Fibroblast of mammary gland (primary cell): ENCODE measurements at regions not wholly inside any gene's neighbourhood (a gene's known extent, or its start where the extent isn't known, plus 50 kb on each side); places are given as distances from the start of the nearest gene placed in this dataset.
A peak's percentile ranks its signal among the peaks of the same experiment; 100 is the strongest.

Experiments
- DNase-seq: peaks from one replicate; pipeline ENCODE4 v3.0.0-alpha.2; 2010; ENCODE audit warnings: low read depth
- H3K4me3 ChIP-seq: 2 replicates; pipeline ENCODE4 v1.5.1; 2011; ENCODE audit warnings: low read depth, mild to moderate bottlenecking, low read length, moderate library complexity; ENCODE audit not compliant: control insufficient read depth
- TF ChIP-seq, protein P1 (sequence below): conservative IDR thresholded peaks from 2 replicates; pipeline ENCODE4 v1.5.1; 2011; ENCODE audit warnings: low read depth, low read length, inconsistent platforms; ENCODE audit not compliant: control insufficient read depth, insufficient read depth

DNA sequence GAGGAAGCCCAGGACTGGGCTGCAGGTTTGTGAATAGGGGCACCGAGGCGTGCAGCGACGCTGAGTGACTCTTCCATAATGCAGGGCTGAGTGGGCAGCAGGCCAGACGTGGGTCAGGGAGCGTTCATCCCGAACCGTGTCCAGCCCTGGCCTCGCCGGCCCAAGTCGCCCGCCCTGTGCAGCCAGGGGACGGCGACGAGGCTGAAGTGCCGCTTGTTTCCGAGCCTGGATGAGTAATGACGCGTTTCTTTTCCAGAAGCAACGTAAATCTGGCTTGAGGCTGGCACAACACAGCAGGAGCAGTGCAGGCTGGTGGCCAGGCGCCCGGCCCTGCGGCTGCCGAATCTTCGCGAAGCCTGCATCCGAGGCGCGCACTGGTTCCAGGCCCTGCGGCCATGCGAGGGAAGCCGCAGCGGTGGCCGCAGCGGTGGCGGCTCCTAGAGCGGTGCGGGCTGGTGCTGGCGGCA, 74.0 kb upstream of the SEC61G start:
- no peak overlapping the region for H3K4me3 ChIP-seq
- TF ChIP-seq, protein P1, sequence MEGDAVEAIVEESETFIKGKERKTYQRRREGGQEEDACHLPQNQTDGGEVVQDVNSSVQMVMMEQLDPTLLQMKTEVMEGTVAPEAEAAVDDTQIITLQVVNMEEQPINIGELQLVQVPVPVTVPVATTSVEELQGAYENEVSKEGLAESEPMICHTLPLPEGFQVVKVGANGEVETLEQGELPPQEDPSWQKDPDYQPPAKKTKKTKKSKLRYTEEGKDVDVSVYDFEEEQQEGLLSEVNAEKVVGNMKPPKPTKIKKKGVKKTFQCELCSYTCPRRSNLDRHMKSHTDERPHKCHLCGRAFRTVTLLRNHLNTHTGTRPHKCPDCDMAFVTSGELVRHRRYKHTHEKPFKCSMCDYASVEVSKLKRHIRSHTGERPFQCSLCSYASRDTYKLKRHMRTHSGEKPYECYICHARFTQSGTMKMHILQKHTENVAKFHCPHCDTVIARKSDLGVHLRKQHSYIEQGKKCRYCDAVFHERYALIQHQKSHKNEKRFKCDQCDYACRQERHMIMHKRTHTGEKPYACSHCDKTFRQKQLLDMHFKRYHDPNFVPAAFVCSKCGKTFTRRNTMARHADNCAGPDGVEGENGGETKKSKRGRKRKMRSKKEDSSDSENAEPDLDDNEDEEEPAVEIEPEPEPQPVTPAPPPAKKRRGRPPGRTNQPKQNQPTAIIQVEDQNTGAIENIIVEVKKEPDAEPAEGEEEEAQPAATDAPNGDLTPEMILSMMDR: no peak
- no peak for DNase-seq

- TF ChIP-seq, protein P1: no peak
These were observed 78.2 kb upstream of the SEC61G start for GRCh38 chr7:54837168-54837567.

DNA sequence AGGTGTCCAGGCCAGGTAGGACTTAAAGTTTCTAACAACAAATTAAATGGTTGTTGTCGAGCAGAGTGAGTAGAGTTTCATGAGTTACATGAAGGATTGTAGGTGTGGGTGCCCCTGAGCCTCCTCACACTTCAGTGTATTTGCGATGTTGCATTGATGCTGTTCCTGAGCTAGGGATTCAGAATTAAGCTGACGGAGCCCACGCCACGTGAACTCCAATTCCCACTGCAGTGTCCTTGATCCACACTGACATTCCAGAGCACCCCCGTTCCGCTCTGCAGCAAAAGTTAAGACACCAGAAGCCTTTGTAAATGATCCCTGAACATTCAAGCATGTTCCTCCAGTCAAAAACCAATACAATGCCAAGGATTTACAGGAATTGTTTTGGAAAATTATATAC, 78.8 kb upstream of the SEC61G start:
- H3K4me3 ChIP-seq: no peak overlapping the region
- TF ChIP-seq, protein P1: no peak
- no peak for DNase-seq

More at GRCh38 chr7:54837168-54837567, 78.2 kb upstream of the SEC61G start:
- no peak overlapping the region for H3K4me3 ChIP-seq
- DNase-seq: peak; percentile 42

DNA sequence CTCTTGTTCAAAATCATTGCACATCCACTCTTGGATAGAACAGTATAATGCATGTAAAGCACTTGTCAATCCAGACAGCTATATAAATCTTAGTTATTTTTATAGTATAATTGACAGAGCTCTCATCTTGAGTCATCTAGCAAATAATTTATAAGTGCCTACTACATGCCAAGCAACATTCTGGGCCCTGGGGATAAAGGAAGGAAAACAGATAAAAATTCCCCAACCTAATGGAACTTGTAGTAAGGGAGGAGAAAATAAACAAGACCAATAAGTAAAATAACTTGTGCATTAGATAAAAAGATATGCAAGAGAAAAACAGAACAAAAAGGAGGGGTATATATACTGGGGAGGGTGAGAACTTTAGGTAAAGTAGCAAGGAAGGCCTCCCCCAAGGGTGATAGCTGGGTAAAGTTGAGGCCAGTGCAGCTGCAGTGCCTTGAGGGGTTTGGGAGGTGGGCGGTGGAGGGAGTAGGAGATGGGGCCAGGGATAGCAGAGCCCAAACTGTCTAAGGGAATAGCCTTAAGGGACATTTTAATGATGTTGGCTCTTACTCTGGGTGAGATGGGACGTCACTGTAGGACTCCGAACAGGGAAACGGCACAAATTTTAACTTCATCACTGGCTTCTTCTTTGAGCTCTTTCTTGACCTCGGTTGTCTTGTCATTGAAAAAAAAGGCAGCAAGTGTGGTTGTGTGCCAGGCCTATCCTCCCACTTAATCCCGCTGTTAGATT, 79.3 kb upstream of the SEC61G start:
- H3K4me3 ChIP-seq: no peak overlapping the region
- TF ChIP-seq, protein P1: no peak
- no peak for DNase-seq

DNA sequence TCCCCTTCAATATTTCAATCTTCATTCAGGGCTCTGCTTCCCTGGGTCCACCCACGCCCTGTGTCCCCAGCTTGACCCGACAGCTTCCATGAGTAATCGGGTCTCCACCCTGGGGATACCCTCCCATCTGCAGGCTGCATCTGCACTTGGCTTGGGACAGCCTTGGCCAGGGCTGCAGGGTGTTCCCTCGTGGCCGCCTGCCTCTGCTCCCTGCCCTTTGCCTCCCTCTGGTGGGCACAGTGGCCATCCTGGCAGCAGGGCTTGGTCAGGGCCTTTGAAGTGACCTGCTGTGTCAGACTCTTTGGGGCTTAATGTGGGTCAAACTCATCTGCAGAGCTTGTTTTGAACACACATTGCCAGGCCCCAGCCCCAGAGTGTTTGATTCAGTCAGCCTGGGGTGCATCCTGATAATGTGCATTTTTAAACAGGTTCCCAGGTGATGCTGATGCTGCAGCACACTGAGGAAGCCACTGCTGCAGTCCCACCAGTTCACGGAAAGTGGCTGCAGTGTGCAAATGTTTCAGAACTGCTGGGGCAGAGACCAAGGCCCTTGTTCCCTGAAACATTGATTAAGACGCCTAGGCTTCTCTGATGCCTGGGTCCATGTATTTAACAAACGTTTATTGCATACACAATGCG, 80.7 kb upstream of the SEC61G start:
- no peak overlapping the region for H3K4me3 ChIP-seq
- DNase-seq: peak; percentile 89
- TF ChIP-seq, protein P1: peak; percentile 85

DNA sequence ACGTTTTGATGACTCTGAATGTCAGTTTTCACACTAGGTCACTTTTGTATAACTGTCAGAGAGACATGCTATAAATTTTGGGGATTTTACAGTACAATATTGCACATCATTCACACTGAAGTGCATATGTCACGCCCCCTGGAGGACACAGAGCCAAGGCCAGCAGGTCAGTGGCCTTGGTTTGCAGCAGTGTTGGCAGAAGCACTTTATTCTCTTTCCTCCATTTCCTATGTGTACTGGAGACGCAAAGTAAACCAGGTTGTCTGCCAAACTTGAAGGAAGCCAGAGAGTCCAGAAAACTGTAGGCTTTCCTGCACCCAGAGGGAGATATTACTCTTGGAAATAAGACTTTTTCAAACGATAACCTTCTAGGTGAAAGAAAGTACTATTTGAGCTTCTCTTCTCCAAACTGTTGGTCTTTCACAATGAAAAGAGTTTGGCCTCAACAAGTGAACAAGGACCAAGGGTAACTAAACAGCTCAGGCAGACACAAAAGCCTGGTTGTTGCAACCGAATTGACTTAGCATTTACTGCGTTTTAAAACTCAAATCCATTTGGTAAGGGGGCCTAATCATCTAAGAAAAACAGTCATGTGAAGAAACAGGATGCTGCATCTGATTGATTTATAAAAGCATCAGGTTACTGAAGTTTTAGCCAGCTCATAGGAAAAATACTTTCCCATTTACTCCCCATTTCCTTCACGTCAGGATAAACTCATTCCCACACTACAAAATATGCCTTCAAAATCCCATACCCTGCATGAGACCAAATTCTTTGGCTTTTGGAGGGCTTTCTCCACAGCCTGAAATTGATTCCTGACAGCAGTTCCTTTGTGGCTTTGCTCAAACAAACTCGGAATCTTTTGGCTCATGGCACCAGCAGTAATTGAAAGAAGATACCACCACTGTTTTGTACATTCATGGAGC, 83.0 kb upstream of the SEC61G start:
- TF ChIP-seq, protein P1: peak; percentile 37
- DNase-seq: peak; percentile 86

More for the DNA sequence above, 83.0 kb upstream of the SEC61G start:
- no peak overlapping the region for H3K4me3 ChIP-seq
